ENCODE measurements at regions not wholly inside any gene's neighbourhood (a gene's known extent, or its start where the extent isn't known, plus 50 kb on each side); places are given as distances from the start of the nearest gene placed in this dataset.

GRCh38 chr11:36748836-36749235 is 150.8 kb upstream of the RAG2 start:
- TF ChIP-seq, protein P1, sequence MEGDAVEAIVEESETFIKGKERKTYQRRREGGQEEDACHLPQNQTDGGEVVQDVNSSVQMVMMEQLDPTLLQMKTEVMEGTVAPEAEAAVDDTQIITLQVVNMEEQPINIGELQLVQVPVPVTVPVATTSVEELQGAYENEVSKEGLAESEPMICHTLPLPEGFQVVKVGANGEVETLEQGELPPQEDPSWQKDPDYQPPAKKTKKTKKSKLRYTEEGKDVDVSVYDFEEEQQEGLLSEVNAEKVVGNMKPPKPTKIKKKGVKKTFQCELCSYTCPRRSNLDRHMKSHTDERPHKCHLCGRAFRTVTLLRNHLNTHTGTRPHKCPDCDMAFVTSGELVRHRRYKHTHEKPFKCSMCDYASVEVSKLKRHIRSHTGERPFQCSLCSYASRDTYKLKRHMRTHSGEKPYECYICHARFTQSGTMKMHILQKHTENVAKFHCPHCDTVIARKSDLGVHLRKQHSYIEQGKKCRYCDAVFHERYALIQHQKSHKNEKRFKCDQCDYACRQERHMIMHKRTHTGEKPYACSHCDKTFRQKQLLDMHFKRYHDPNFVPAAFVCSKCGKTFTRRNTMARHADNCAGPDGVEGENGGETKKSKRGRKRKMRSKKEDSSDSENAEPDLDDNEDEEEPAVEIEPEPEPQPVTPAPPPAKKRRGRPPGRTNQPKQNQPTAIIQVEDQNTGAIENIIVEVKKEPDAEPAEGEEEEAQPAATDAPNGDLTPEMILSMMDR (IDR thresholded peaks at IDR 0.05), result no peak
- TF ChIP-seq POLR2A (IDR thresholded peaks at IDR 0.05), result no peak
